Upper lobe of right lung (tissue), 1 donor: ENCODE measurements at regions not wholly inside any gene's neighbourhood (a gene's known extent, or its start where the extent isn't known, plus 50 kb on each side); places are given as distances from the start of the nearest gene placed in this dataset.

Experiments
- ATAC-seq: fragments of 200-7000 bp; cut with Tn5 transposase; one replicate; pipeline ENCODE4 v1.9.1; 2020; ENCODE audit warnings: mild to moderate bottlenecking, moderate library complexity
- DNase-seq: peaks from one replicate; pipeline ENCODE4 v3.0.0-alpha.2; 2020
- H3K27ac ChIP-seq: fragments of 200-600 bp; one replicate; pipeline ENCODE4 v1.8.0; 2022
- H3K27me3 ChIP-seq: fragments of 200-600 bp; one replicate; pipeline ENCODE4 v1.8.0; 2022; ENCODE audit warnings: mild to moderate bottlenecking
- H3K36me3 ChIP-seq: fragments of 200-600 bp; one replicate; pipeline ENCODE4 v1.8.0; 2022
- H3K4me1 ChIP-seq: fragments of 200-600 bp; one replicate; pipeline ENCODE4 v1.8.0; 2022
- H3K4me3 ChIP-seq: fragments of 200-600 bp; one replicate; pipeline ENCODE4 v1.8.0; 2022; ENCODE audit warnings: mild to moderate bottlenecking
- H3K9me3 ChIP-seq: fragments of 200-600 bp; one replicate; pipeline ENCODE4 v1.8.0; 2022
- CTCF ChIP-seq: fragments of 200-600 bp; IDR thresholded peaks from one replicate; pipeline ENCODE4 v1.8.0; 2022; ENCODE audit warnings: antibody characterized with exemption
- intact Hi-C: fragments of 100-400 bp; cut with DNase I; formaldehyde crosslinking; loops from one replicate; pipeline ENCODE4 v1.11.0; 2022
- donor health status: DM: no; HTN: yes; CAD: no; lungs with severe emphysema.

GRCh38 chr13:19069684-19070397, 111.8 kb downstream of the TUBA3C start:
- DNase-seq: no peak
- Histone ChIP-seq H3K9me3 (no peaks in the 10 kb centered on the region), H3K36me3 (no peaks in the 10 kb centered on the region), H3K27ac (no peak overlapping the region), H3K4me1 (no peaks in the 10 kb centered on the region), H3K4me3 (no peak overlapping the region), H3K27me3 (no peaks in the 10 kb centered on the region)
- peak; percentile 18 for ATAC-seq
- TF ChIP-seq CTCF: no peak
- intact Hi-C loops: no loop called here

GRCh38 chr13:19068691-19069090, 112.9 kb downstream of the TUBA3C start:
- intact Hi-C loops: no loop called here

GRCh38 chr13:19067767-19068166, 113.9 kb downstream of the TUBA3C start:
- no peaks in the 10 kb centered on the region for H3K27me3 ChIP-seq
- no peak for TF ChIP-seq CTCF
- no peak for ATAC-seq
- H3K36me3 ChIP-seq: no peaks in the 10 kb centered on the region
- no peak for DNase-seq
- intact Hi-C loops: no loop called here
- H3K4me3 ChIP-seq: no peak overlapping the region
- no peaks in the 10 kb centered on the region for H3K9me3 ChIP-seq
- H3K27ac ChIP-seq: no peak overlapping the region
- no peaks in the 10 kb centered on the region for H3K4me1 ChIP-seq

More at GRCh38 chr13:19068691-19069090, 112.9 kb downstream of the TUBA3C start:
- Histone ChIP-seq H3K4me1 (no peaks in the 10 kb centered on the region), H3K36me3 (no peaks in the 10 kb centered on the region), H3K4me3 (no peak overlapping the region), H3K27ac (no peak overlapping the region), H3K9me3 (no peaks in the 10 kb centered on the region), H3K27me3 (no peaks in the 10 kb centered on the region)
- no peak for TF ChIP-seq CTCF
- ATAC-seq (no peak), DNase-seq (no peak)

GRCh38 chr13:19062801-19063200, 118.8 kb downstream of the TUBA3C start:
- intact Hi-C loops: no loop called here
- H3K4me1 ChIP-seq: no peaks in the 10 kb centered on the region
- no peak overlapping the region for H3K27ac ChIP-seq
- no peaks in the 10 kb centered on the region for H3K36me3 ChIP-seq
- ATAC-seq (no peak), DNase-seq (no peak)
- TF ChIP-seq CTCF: no peak
- no peaks in the 10 kb centered on the region for H3K9me3 ChIP-seq
- no peaks in the 10 kb centered on the region for H3K27me3 ChIP-seq
- H3K4me3 ChIP-seq: no peak overlapping the region

GRCh38 chr13:19062019-19062646, 119.5 kb downstream of the TUBA3C start:
- Histone ChIP-seq H3K4me1 (no peaks in the 10 kb centered on the region), H3K27me3 (no peaks in the 10 kb centered on the region), H3K9me3 (no peaks in the 10 kb centered on the region), H3K4me3 (no peak overlapping the region), H3K27ac (no peak overlapping the region), H3K36me3 (no peaks in the 10 kb centered on the region)
- no peak for DNase-seq
- ATAC-seq: no peak
- no peak for TF ChIP-seq CTCF
- intact Hi-C loops: no loop called here
